ENCODE measurements at regions not wholly inside any gene's neighbourhood (a gene's known extent, or its start where the extent isn't known, plus 50 kb on each side); places are given as distances from the start of the nearest gene placed in this dataset.

DNA sequence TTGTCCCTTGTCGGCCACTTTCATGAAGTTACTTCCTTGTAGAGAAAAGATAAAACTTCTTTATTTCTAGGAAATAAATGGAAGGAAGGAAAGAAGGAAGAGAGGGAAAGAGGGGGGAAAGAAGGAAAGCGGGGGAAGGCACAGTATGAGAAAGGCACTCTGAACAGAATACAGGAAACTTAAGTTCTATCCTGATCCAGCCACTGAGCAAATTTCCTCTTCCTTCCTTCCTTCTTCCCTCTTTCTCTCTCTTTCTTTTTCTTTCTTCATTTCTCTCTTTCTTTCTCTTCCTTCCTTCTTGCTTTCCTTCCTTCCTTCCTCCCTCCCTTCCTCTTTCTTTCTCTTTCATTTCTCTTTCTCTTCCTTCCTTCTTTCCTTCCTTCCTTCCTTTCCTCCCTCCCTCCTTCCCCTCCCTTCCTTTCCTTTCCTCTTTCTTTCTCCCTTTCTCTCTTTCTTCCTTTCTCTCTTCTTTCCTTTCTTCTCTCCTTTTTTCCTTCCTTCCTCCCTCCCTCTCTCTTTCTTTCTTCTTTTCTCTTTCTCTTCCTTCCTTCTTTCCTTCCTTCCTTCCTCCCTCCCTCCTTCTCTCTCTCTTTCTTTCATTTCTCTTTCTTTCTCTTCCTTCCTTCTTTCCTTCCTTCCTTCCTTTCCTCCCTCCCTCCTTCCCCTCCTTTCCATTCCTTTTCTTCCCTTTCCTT is 240.2 kb upstream of the BRINP1 start:
- TF ChIP-seq, protein P1, sequence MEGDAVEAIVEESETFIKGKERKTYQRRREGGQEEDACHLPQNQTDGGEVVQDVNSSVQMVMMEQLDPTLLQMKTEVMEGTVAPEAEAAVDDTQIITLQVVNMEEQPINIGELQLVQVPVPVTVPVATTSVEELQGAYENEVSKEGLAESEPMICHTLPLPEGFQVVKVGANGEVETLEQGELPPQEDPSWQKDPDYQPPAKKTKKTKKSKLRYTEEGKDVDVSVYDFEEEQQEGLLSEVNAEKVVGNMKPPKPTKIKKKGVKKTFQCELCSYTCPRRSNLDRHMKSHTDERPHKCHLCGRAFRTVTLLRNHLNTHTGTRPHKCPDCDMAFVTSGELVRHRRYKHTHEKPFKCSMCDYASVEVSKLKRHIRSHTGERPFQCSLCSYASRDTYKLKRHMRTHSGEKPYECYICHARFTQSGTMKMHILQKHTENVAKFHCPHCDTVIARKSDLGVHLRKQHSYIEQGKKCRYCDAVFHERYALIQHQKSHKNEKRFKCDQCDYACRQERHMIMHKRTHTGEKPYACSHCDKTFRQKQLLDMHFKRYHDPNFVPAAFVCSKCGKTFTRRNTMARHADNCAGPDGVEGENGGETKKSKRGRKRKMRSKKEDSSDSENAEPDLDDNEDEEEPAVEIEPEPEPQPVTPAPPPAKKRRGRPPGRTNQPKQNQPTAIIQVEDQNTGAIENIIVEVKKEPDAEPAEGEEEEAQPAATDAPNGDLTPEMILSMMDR (IDR thresholded peaks at IDR 0.05; ENCODE audit: low read depth, low read length), result no peak
- TF ChIP-seq EZH2phosphoT487 (IDR thresholded peaks at IDR 0.05; ENCODE audit: low read depth), result no peak

Measured in OCI-LY3 (cell line).